Renal cortical epithelial cell (primary cell): ENCODE measurements at regions not wholly inside any gene's neighbourhood (a gene's known extent, or its start where the extent isn't known, plus 50 kb on each side); places are given as distances from the start of the nearest gene placed in this dataset.

Experiments used
- DNase-seq: peaks from one replicate; pipeline ENCODE4 v3.0.0-alpha.2; 2011; ENCODE audit warnings: low read depth

- DNase-seq: no peak
Measured at GRCh38 chr2:16296331-16297250, 356.2 kb downstream of the MYCN start.

GRCh38 chr2:16296038-16296290 lies 355.6 kb downstream of the MYCN start:
- no peak for DNase-seq

- no peak for DNase-seq
Measured at GRCh38 chr2:16294791-16295190, 354.4 kb downstream of the MYCN start.

- DNase-seq: no peak
Measured at GRCh38 chr2:16293871-16294270, 353.5 kb downstream of the MYCN start.

GRCh38 chr2:16293398-16293797 lies 353.0 kb downstream of the MYCN start:
- DNase-seq: no peak

- no peak for DNase-seq
Measured at GRCh38 chr2:16291731-16292550, 351.6 kb downstream of the MYCN start.

GRCh38 chr2:16291226-16291625 lies 350.9 kb downstream of the MYCN start:
- no peak for DNase-seq

- DNase-seq: no peak
Measured at GRCh38 chr2:16290311-16291020, 350.1 kb downstream of the MYCN start.

GRCh38 chr2:16288371-16289112 lies 348.2 kb downstream of the MYCN start:
- DNase-seq: no peak

GRCh38 chr2:16287831-16288230 lies 347.5 kb downstream of the MYCN start:
- no peak for DNase-seq

- no peak for DNase-seq
Measured at GRCh38 chr2:16287281-16287680, 346.9 kb downstream of the MYCN start.

- no peak for DNase-seq
Measured at GRCh38 chr2:16285813-16286510, 345.6 kb downstream of the MYCN start.

- no peak for DNase-seq
Measured at GRCh38 chr2:16284941-16285625, 344.7 kb downstream of the MYCN start.

GRCh38 chr2:16283071-16283850 lies 342.9 kb downstream of the MYCN start:
- DNase-seq: no peak

- no peak for DNase-seq
Measured at GRCh38 chr2:16282511-16282910, 342.2 kb downstream of the MYCN start.

GRCh38 chr2:16281451-16282335 lies 341.3 kb downstream of the MYCN start:
- DNase-seq: peak; percentile 31

GRCh38 chr2:16280081-16280480 lies 339.7 kb downstream of the MYCN start:
- no peak for DNase-seq

- no peak for DNase-seq
Measured at GRCh38 chr2:16279641-16280040, 339.3 kb downstream of the MYCN start.

- no peak for DNase-seq
Measured at GRCh38 chr2:16279201-16279570, 338.8 kb downstream of the MYCN start.
